HL-60 (cell line): ENCODE measurements at regions not wholly inside any gene's neighbourhood (a gene's known extent, or its start where the extent isn't known, plus 50 kb on each side); places are given as distances from the start of the nearest gene placed in this dataset.

Experiments used
- CTCF ChIP-seq: IDR thresholded peaks from one replicate; pipeline ENCODE4 v1.5.1; 2011; ENCODE audit warnings: low read length, control low read depth, inconsistent platforms; ENCODE audit not compliant: insufficient read depth
- GABPA ChIP-seq: IDR thresholded peaks from 2 replicates; pipeline ENCODE4 v1.6.1; 2012; ENCODE audit warnings: low read depth
- POLR2AphosphoS5 ChIP-seq: IDR thresholded peaks from 2 replicates; pipeline ENCODE4 v1.6.1; 2012; ENCODE audit warnings: low read depth
- REST ChIP-seq: IDR thresholded peaks from 2 replicates; pipeline ENCODE4 v1.6.1; 2012; ENCODE audit warnings: low read depth; ENCODE audit not compliant: insufficient replicate concordance
- SPI1 ChIP-seq: IDR thresholded peaks from 2 replicates; pipeline ENCODE4 v1.6.1; 2012; ENCODE audit warnings: low read depth, mild to moderate bottlenecking, borderline replicate concordance

- no peak for TF ChIP-seq CTCF
- TF ChIP-seq POLR2AphosphoS5 = no peak
- TF ChIP-seq GABPA = no peak
- no peak for TF ChIP-seq REST
- no peak for TF ChIP-seq SPI1
These were observed 1787.9 kb upstream of the WWC1 start for GRCh38 chr5:166503506-166503905.
